HG02678 (cell line): ENCODE measurements at regions not wholly inside any gene's neighbourhood (a gene's known extent, or its start where the extent isn't known, plus 50 kb on each side); places are given as distances from the start of the nearest gene placed in this dataset.

Source experiments
- ATAC-seq: cut with Tn5 transposase; IDR thresholded peaks from one replicate; pipeline ENCODE4 v1.9.1; 2021; ENCODE audit warnings: mild to moderate bottlenecking, moderate library complexity; ENCODE audit not compliant: unreplicated experiment

GRCh38 chr21:32881458-32881857, 109.9 kb upstream of the PAXBP1 start:
- no peak for ATAC-seq

GRCh38 chr21:32884062-32884461, 112.5 kb upstream of the PAXBP1 start:
- ATAC-seq = no peak

- no peak for ATAC-seq
Observed at GRCh38 chr21:32886339-32886738, 114.8 kb upstream of the PAXBP1 start.

- ATAC-seq = no peak
Observed at GRCh38 chr21:32887026-32887425, 115.5 kb upstream of the PAXBP1 start.

- no peak for ATAC-seq
Observed at GRCh38 chr21:32888971-32889370, 117.4 kb upstream of the PAXBP1 start.

- no peak for ATAC-seq
Observed at GRCh38 chr21:32889596-32889995, 118.0 kb upstream of the PAXBP1 start.

GRCh38 chr21:32894321-32894720, 122.8 kb upstream of the PAXBP1 start:
- ATAC-seq = no peak

- no peak for ATAC-seq
Observed at GRCh38 chr21:32900814-32901213, 124.9 kb upstream of the OLIG2 start.

- no peak for ATAC-seq
Observed at GRCh38 chr21:32907521-32907920, 118.2 kb upstream of the OLIG2 start.

- no peak for ATAC-seq
Observed at GRCh38 chr21:32908534-32908933, 117.2 kb upstream of the OLIG2 start.

GRCh38 chr21:32909393-32909792, 116.3 kb upstream of the OLIG2 start:
- ATAC-seq = no peak

- no peak for ATAC-seq
Observed at GRCh38 chr21:32914424-32915039, 111.2 kb upstream of the OLIG2 start.

GRCh38 chr21:32915099-32915498, 110.6 kb upstream of the OLIG2 start:
- ATAC-seq = no peak

GRCh38 chr21:32916088-32916487, 109.6 kb upstream of the OLIG2 start:
- ATAC-seq = no peak

- no peak for ATAC-seq
Observed at GRCh38 chr21:32916522-32917099, 109.1 kb upstream of the OLIG2 start.

- no peak for ATAC-seq
Observed at GRCh38 chr21:32917362-32918135, 108.2 kb upstream of the OLIG2 start.

GRCh38 chr21:32918478-32919120, 107.1 kb upstream of the OLIG2 start:
- ATAC-seq = no peak

GRCh38 chr21:32920474-32920873, 105.3 kb upstream of the OLIG2 start:
- ATAC-seq = no peak

- no peak for ATAC-seq
Observed at GRCh38 chr21:32921632-32922230, 104.0 kb upstream of the OLIG2 start.

- no peak for ATAC-seq
Observed at GRCh38 chr21:32925098-32925497, 100.6 kb upstream of the OLIG2 start.

- ATAC-seq = peak; percentile 52
Observed at GRCh38 chr21:32929633-32930038, 96.1 kb upstream of the OLIG2 start.
